GM23338 (cell line): ENCODE measurements at regions not wholly inside any gene's neighbourhood (a gene's known extent, or its start where the extent isn't known, plus 50 kb on each side); places are given as distances from the start of the nearest gene placed in this dataset.

Experiments used
- CREB1 ChIP-seq: fragments of 250-450 bp; sonication (Bioruptor Pico); IDR thresholded peaks from 2 replicates; pipeline ENCODE4 v1.5.0; 2020; ENCODE audit warnings: low read depth, mild to moderate bottlenecking, moderate library complexity
- EZH2 ChIP-seq: fragments of 200-600 bp; sonication (generic); IDR thresholded peaks from one replicate; pipeline ENCODE4 v1.8.0; 2017; ENCODE audit warnings: antibody characterized with exemption, mild to moderate bottlenecking, low read depth; ENCODE audit not compliant: unreplicated experiment
- EZH2phosphoT487 ChIP-seq: fragments of 200-600 bp; sonication (generic); IDR thresholded peaks from one replicate; pipeline ENCODE4 v1.8.1; 2018; ENCODE audit warnings: antibody characterized with exemption; ENCODE audit not compliant: unreplicated experiment
- NANOG ChIP-seq: IDR thresholded peaks from 2 replicates; pipeline ENCODE4 v1.6.1; 2016; ENCODE audit warnings: antibody characterized with exemption, borderline replicate concordance
- POLR2AphosphoS5 ChIP-seq: IDR thresholded peaks from 2 replicates; pipeline ENCODE4 v1.6.1; 2016; ENCODE audit warnings: antibody characterized with exemption, low read depth
- ZNF114 ChIP-seq: fragments of 250-450 bp; sonication (Bioruptor Pico); IDR thresholded peaks from 2 replicates; pipeline ENCODE4 v1.5.0; 2020; ENCODE audit warnings: mild to moderate bottlenecking, moderate library complexity
- TF ChIP-seq, protein P1 (sequence below), 2 experiments: fragments of 200-600 bp in 1 of 2; sonication (generic) in 1 of 2; conservative IDR thresholded peaks; 2 replicates each; pipeline versions ENCODE4 v1.5.1 to v1.6.1; 2016 to 2017; ENCODE audit warnings: antibody characterized with exemption in 2 of 2, low read depth in 2 of 2, mild to moderate bottlenecking in 2 of 2, moderate library complexity in 1 of 2
- TF ChIP-seq, protein P2 (sequence below): IDR thresholded peaks from 2 replicates; pipeline ENCODE4 v1.6.1; 2016; ENCODE audit warnings: antibody characterized with exemption
- TF ChIP-seq, protein P3 (sequence below): IDR thresholded peaks from one replicate; pipeline ENCODE4 v1.6.1; 2018; ENCODE audit warnings: antibody characterized with exemption; ENCODE audit not compliant: unreplicated experiment

DNA sequence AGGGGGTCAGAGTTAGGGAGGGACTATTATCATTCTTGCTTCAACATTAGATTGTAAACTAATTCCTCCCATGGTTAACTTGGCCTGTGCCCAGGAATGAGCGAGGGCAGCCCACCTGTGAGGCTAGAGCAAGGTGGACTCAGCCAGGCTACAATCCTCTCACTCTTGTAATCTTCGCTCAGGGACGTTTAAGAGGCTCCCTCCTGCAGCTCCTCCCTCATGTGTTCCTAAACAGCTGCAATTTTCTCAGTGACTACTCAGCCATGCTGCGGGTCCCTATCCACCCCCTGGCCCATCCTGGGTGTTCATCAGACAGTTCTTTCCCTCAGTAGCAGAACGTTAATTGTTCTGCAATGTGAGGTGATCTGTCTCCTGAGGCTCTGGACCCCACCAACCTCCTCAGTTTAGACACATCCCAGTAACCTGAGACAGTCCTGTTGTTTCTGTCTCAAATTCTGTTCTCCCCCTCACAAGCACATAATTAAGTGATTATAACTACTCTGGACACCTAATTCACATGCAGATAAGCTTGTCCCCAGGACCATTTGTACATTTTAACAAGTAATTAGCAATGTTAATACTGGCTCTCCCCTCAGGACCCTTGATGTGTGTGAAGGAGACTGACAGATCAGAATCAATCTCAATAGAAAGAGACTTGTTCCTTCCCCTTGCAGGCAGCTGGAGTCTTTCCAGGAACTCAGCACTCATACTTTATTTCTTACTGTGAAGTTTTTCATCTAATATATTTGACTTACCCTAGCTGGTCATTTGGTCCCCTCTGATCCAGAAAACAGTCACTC, 337.2 kb upstream of the B3GAT1 start:
- TF ChIP-seq, protein P1, sequence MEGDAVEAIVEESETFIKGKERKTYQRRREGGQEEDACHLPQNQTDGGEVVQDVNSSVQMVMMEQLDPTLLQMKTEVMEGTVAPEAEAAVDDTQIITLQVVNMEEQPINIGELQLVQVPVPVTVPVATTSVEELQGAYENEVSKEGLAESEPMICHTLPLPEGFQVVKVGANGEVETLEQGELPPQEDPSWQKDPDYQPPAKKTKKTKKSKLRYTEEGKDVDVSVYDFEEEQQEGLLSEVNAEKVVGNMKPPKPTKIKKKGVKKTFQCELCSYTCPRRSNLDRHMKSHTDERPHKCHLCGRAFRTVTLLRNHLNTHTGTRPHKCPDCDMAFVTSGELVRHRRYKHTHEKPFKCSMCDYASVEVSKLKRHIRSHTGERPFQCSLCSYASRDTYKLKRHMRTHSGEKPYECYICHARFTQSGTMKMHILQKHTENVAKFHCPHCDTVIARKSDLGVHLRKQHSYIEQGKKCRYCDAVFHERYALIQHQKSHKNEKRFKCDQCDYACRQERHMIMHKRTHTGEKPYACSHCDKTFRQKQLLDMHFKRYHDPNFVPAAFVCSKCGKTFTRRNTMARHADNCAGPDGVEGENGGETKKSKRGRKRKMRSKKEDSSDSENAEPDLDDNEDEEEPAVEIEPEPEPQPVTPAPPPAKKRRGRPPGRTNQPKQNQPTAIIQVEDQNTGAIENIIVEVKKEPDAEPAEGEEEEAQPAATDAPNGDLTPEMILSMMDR (conservative IDR thresholded peaks at IDR 0.05; ENCODE audit: low read depth in 2 of 2) = no peak
- TF ChIP-seq EZH2phosphoT487 = no peak
- TF ChIP-seq, protein P2, sequence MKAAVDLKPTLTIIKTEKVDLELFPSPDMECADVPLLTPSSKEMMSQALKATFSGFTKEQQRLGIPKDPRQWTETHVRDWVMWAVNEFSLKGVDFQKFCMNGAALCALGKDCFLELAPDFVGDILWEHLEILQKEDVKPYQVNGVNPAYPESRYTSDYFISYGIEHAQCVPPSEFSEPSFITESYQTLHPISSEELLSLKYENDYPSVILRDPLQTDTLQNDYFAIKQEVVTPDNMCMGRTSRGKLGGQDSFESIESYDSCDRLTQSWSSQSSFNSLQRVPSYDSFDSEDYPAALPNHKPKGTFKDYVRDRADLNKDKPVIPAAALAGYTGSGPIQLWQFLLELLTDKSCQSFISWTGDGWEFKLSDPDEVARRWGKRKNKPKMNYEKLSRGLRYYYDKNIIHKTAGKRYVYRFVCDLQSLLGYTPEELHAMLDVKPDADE = no peak
- no peak for TF ChIP-seq POLR2AphosphoS5
- TF ChIP-seq EZH2 = no peak
- no peak for TF ChIP-seq NANOG
- TF ChIP-seq CREB1 (CRISPR knock-in tag) = no peak
- no peak for TF ChIP-seq ZNF114 (CRISPR knock-in tag)
- TF ChIP-seq, protein P3, sequence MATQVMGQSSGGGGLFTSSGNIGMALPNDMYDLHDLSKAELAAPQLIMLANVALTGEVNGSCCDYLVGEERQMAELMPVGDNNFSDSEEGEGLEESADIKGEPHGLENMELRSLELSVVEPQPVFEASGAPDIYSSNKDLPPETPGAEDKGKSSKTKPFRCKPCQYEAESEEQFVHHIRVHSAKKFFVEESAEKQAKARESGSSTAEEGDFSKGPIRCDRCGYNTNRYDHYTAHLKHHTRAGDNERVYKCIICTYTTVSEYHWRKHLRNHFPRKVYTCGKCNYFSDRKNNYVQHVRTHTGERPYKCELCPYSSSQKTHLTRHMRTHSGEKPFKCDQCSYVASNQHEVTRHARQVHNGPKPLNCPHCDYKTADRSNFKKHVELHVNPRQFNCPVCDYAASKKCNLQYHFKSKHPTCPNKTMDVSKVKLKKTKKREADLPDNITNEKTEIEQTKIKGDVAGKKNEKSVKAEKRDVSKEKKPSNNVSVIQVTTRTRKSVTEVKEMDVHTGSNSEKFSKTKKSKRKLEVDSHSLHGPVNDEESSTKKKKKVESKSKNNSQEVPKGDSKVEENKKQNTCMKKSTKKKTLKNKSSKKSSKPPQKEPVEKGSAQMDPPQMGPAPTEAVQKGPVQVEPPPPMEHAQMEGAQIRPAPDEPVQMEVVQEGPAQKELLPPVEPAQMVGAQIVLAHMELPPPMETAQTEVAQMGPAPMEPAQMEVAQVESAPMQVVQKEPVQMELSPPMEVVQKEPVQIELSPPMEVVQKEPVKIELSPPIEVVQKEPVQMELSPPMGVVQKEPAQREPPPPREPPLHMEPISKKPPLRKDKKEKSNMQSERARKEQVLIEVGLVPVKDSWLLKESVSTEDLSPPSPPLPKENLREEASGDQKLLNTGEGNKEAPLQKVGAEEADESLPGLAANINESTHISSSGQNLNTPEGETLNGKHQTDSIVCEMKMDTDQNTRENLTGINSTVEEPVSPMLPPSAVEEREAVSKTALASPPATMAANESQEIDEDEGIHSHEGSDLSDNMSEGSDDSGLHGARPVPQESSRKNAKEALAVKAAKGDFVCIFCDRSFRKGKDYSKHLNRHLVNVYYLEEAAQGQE = no peak
